Fibroblast of skin of abdomen (primary cell): ENCODE measurements at regions not wholly inside any gene's neighbourhood (a gene's known extent, or its start where the extent isn't known, plus 50 kb on each side); places are given as distances from the start of the nearest gene placed in this dataset.
A peak's percentile ranks its signal among the peaks of the same experiment; 100 is the strongest.
"Not testable (repeated sequence)": the region's sequence is repeated elsewhere in the genome, so short reads cannot be mapped to it uniquely, and the experiment has no call there.

Source experiments
- DNase-seq: peaks from one replicate; pipeline ENCODE4 v3.0.0-alpha.2; 2013

GRCh38 chr17:18546514-18547398, 70.2 kb downstream of the LGALS9C start:
- DNase-seq, result not testable (repeated sequence)

- not testable (repeated sequence) for DNase-seq
These were observed 80.5 kb downstream of the LGALS9C start for GRCh38 chr17:18557086-18557485.

GRCh38 chr17:18563381-18564098, 80.7 kb downstream of the TBC1D28 start:
- not testable (repeated sequence) for DNase-seq

- DNase-seq, result peak; percentile 26
These were observed 80.1 kb downstream of the TBC1D28 start for GRCh38 chr17:18564099-18564448.

GRCh38 chr17:18568108-18568995, 75.8 kb downstream of the TBC1D28 start:
- not testable (repeated sequence) for DNase-seq

GRCh38 chr17:18569489-18569913, 74.7 kb downstream of the TBC1D28 start:
- peak; percentile 34 for DNase-seq

- DNase-seq, result not testable (repeated sequence)
These were observed 71.7 kb downstream of the TBC1D28 start for GRCh38 chr17:18572536-18572935.

- DNase-seq, result peak; percentile 25
These were observed 70.1 kb downstream of the TBC1D28 start for GRCh38 chr17:18574137-18574536.
